ENCODE measurements at regions not wholly inside any gene's neighbourhood (a gene's known extent, or its start where the extent isn't known, plus 50 kb on each side); places are given as distances from the start of the nearest gene placed in this dataset.

GRCh38 chr14:85088192-85088591 is 441.8 kb upstream of the FLRT2 start:
- Histone ChIP-seq H3K79me2 (ENCODE audit: insufficient read depth, low read length) (no peaks in the 10 kb centered on the region), H3K9me3 (replicated peaks in 1 of 2; ENCODE audit: control insufficient read depth in 1 of 2, insufficient read depth in 1 of 2, low read length in 2 of 2) (peaks cover 0 to 4% of the 10 kb centered on the region in 2 donors), H3K27ac (ENCODE audit: low read depth in 1 of 2, low read length in 2 of 2) (no peak overlapping the region), H3K4me1 (ENCODE audit: control insufficient read depth in 1 of 2, insufficient read depth in 2 of 2, low read length in 2 of 2) (no peaks in the 10 kb centered on the region), H3K4me2 (replicated peaks; ENCODE audit: extremely low read depth, low read length, poor library complexity, severe bottlenecking) (no peak overlapping the region), H2AFZ (ENCODE audit: insufficient read depth, low read depth, low read length, poor library complexity, severe bottlenecking) (no peak overlapping the region), H3K36me3 (replicated peaks in 1 of 2; ENCODE audit: control insufficient read depth in 1 of 2, insufficient read depth in 2 of 2, low read length in 2 of 2) (no peaks in the 10 kb centered on the region), H3K27me3 (ENCODE audit: control insufficient read depth in 2 of 2, insufficient read depth in 2 of 2, low read length in 2 of 2) (no peaks in the 10 kb centered on the region), H3K9ac (ENCODE audit: insufficient read depth, low read length, poor library complexity, severe bottlenecking) (no peak overlapping the region), H4K20me1 (ENCODE audit: insufficient read depth, low read length) (no peaks in the 10 kb centered on the region), H3K4me3 (replicated peaks in 1 of 3; ENCODE audit: low read depth in 2 of 3, low read length in 3 of 3) (no peak overlapping the region)
- intact Hi-C loops (cut with micrococcal nuclease) = no loop called here
- Mint-ChIP-seq H3K36me3 (no peaks in the 10 kb centered on the region), H3K27me3 (ENCODE audit: low read depth in 3 of 3) (no peaks in the 10 kb centered on the region), H3K27ac (no peak overlapping the region), H3K4me1 (no peaks in the 10 kb centered on the region), H3K9me3 (peaks cover 0 to 3% (median 2%) of the 10 kb centered on the region in 7 donors), H3K4me3 (no peak overlapping the region)
- no peak for DNase-seq
- TF ChIP-seq CTCF (IDR thresholded peaks at IDR 0.05) = no peak
- WGBS (ENCODE audit: insufficient coverage) = 94% methylated on average over 2 of the region's 2 CpGs

GRCh38 chr14:85090681-85091080 is 439.3 kb upstream of the FLRT2 start:
- no peak overlapping the region for H3K27ac ChIP-seq (ENCODE audit: low read depth in 1 of 2, low read length in 2 of 2)
- intact Hi-C loops (cut with micrococcal nuclease) = no loop called here
- H3K4me1 ChIP-seq (ENCODE audit: control insufficient read depth in 1 of 2, insufficient read depth in 2 of 2, low read length in 2 of 2) = no peaks in the 10 kb centered on the region
- no peaks in the 10 kb centered on the region for H4K20me1 ChIP-seq (ENCODE audit: insufficient read depth, low read length)
- H2AFZ ChIP-seq (ENCODE audit: insufficient read depth, low read depth, low read length, poor library complexity, severe bottlenecking) = no peak overlapping the region
- DNase-seq = no peak
- no peak overlapping the region for H3K4me3 Mint-ChIP-seq
- H3K4me3 ChIP-seq (replicated peaks in 1 of 3; ENCODE audit: low read depth in 2 of 3, low read length in 3 of 3) = no peak overlapping the region
- peaks cover 0 to 3% (median 0%) of the 10 kb centered on the region in 7 donors for H3K9me3 Mint-ChIP-seq
- no peak overlapping the region for H3K4me2 ChIP-seq (replicated peaks; ENCODE audit: extremely low read depth, low read length, poor library complexity, severe bottlenecking)
- no peak overlapping the region for H3K27ac Mint-ChIP-seq
- H3K27me3 ChIP-seq (ENCODE audit: control insufficient read depth in 2 of 2, insufficient read depth in 2 of 2, low read length in 2 of 2) = no peaks in the 10 kb centered on the region
- no peak overlapping the region for H3K9ac ChIP-seq (ENCODE audit: insufficient read depth, low read length, poor library complexity, severe bottlenecking)
- H3K36me3 ChIP-seq (replicated peaks in 1 of 2; ENCODE audit: control insufficient read depth in 1 of 2, insufficient read depth in 2 of 2, low read length in 2 of 2) = no peaks in the 10 kb centered on the region
- no peaks in the 10 kb centered on the region for H3K4me1 Mint-ChIP-seq
- H3K79me2 ChIP-seq (ENCODE audit: insufficient read depth, low read length) = no peaks in the 10 kb centered on the region
- no peak for TF ChIP-seq CTCF (IDR thresholded peaks at IDR 0.05)
- WGBS (ENCODE audit: insufficient coverage) = no CpG with 5 or more reads among the region's 2 CpGs
- peaks cover 0 to 4% of the 10 kb centered on the region in 2 donors for H3K9me3 ChIP-seq (replicated peaks in 1 of 2; ENCODE audit: control insufficient read depth in 1 of 2, insufficient read depth in 1 of 2, low read length in 2 of 2)
- no peaks in the 10 kb centered on the region for H3K36me3 Mint-ChIP-seq
- no peaks in the 10 kb centered on the region for H3K27me3 Mint-ChIP-seq (ENCODE audit: low read depth in 3 of 3)

All from CD14-positive monocyte (primary cell).